ENCODE measurements at regions not wholly inside any gene's neighbourhood (a gene's known extent, or its start where the extent isn't known, plus 50 kb on each side); places are given as distances from the start of the nearest gene placed in this dataset.

DNA sequence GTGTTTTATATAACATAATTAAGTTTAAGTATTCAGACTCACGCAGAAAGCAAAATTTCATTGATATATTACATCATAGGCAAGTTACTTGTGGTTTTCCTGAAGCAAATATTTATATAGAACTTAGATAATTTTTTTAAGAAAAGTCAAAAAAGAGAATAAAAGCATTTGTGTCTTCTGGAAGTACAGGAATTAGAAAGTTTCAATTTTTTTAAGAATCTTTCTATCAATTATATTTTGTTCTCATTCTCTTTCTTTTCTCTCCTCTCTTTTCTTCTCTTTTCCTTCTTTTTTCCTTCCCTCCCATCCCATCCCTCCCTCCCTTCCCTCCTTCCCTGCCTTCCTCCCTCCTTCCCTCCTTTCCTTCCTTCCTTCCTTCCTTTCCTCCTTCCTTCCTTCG lies 120.7 kb upstream of the CDH8 start:
- Histone ChIP-seq H2BK5ac (ENCODE audit: insufficient read length, low read length) (no peak overlapping the region), H4K5ac (ENCODE audit: insufficient read length, low read depth, low read length) (no peak overlapping the region), H3K9me3 (ENCODE audit: control insufficient read depth, low read depth, low read length) (no peaks in the 10 kb centered on the region), H4K20me1 (ENCODE audit: control insufficient read depth, insufficient read depth, insufficient read length) (no peaks in the 10 kb centered on the region), H3K4ac (ENCODE audit: low read depth, low read length) (no peak overlapping the region), H3K18ac (ENCODE audit: insufficient read length, low read depth, low read length) (no peak overlapping the region), H2AFZ (ENCODE audit: low read length) (no peak overlapping the region), H3K79me1 (ENCODE audit: insufficient read depth, low read depth, low read length, poor library complexity, severe bottlenecking) (no peaks in the 10 kb centered on the region), H3K14ac (ENCODE audit: insufficient read depth, low read length) (no peak overlapping the region), H4K91ac (ENCODE audit: insufficient read length, low read depth, low read length) (no peak overlapping the region), H2BK20ac (ENCODE audit: low read depth, low read length, poor library complexity, severe bottlenecking) (no peak overlapping the region), H3K23me2 (ENCODE audit: insufficient read length, low read depth, low read length, poor library complexity, severe bottlenecking) (no peaks in the 10 kb centered on the region), H2BK12ac (ENCODE audit: insufficient read length, low read depth, low read length) (no peak overlapping the region), H2AK5ac (ENCODE audit: insufficient read length, low read length) (no peak overlapping the region), H3T11ph (ENCODE audit: low read length) (no peak overlapping the region), H2BK15ac (ENCODE audit: low read depth, low read length) (no peak overlapping the region), H3K27ac (ENCODE audit: insufficient read length, low read depth, low read length) (no peak overlapping the region), H3K4me1 (ENCODE audit: insufficient read depth, low read length) (no peaks in the 10 kb centered on the region), H3K79me2 (ENCODE audit: insufficient read depth, low read length) (no peaks in the 10 kb centered on the region), H3K4me2 (ENCODE audit: insufficient read depth, insufficient read length, low read length) (no peak overlapping the region), H2BK120ac (ENCODE audit: low read depth, low read length, poor library complexity, severe bottlenecking) (no peak overlapping the region), H3K23ac (ENCODE audit: insufficient read length, low read depth, low read length) (no peak overlapping the region), H3K9ac (ENCODE audit: extremely low read depth, insufficient read length, low read length) (no peak overlapping the region), H3K56ac (ENCODE audit: insufficient read length, low read depth, low read length) (no peak overlapping the region), H4K8ac (replicated peaks; ENCODE audit: insufficient read length, low read depth, low read length) (no peak overlapping the region), H3K27me3 (ENCODE audit: insufficient read depth, low read length) (no peaks in the 10 kb centered on the region)
- DNase-seq = no peak
- no peaks in the 10 kb centered on the region for H3K36me3 Mint-ChIP-seq (ENCODE audit: insufficient read depth in 1 of 3, low read depth in 3 of 3)
- H3K27me3 Mint-ChIP-seq (ENCODE audit: low read depth) = peaks cover 2% of the 10 kb centered on the region; the same call in 1 of the 2 replicates
- no peaks in the 10 kb centered on the region for H3K9me3 Mint-ChIP-seq
- H3K27ac Mint-ChIP-seq = no peak overlapping the region
- H3K4me3 Mint-ChIP-seq = no peak overlapping the region
- H3K4me1 Mint-ChIP-seq = no peaks in the 10 kb centered on the region
- WGBS (ENCODE audit: extremely low coverage, insufficient read length, low lambda C conversion rate) = no CpG with 5 or more reads among the region's 2 CpGs
- TF ChIP-seq, protein P1, sequence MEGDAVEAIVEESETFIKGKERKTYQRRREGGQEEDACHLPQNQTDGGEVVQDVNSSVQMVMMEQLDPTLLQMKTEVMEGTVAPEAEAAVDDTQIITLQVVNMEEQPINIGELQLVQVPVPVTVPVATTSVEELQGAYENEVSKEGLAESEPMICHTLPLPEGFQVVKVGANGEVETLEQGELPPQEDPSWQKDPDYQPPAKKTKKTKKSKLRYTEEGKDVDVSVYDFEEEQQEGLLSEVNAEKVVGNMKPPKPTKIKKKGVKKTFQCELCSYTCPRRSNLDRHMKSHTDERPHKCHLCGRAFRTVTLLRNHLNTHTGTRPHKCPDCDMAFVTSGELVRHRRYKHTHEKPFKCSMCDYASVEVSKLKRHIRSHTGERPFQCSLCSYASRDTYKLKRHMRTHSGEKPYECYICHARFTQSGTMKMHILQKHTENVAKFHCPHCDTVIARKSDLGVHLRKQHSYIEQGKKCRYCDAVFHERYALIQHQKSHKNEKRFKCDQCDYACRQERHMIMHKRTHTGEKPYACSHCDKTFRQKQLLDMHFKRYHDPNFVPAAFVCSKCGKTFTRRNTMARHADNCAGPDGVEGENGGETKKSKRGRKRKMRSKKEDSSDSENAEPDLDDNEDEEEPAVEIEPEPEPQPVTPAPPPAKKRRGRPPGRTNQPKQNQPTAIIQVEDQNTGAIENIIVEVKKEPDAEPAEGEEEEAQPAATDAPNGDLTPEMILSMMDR (conservative IDR thresholded peaks at IDR 0.05) = no peak

All from H9 (cell line).